Spinal cord (tissue), 9 donors: ENCODE measurements at regions not wholly inside any gene's neighbourhood (a gene's known extent, or its start where the extent isn't known, plus 50 kb on each side); places are given as distances from the start of the nearest gene placed in this dataset.

Experiments used
- DNase-seq, 6 donors: peaks; one replicate each; pipeline versions ENCODE4 v3.0.0 to v3.0.0-alpha.2; 2013 to 2015; ENCODE audit warnings: low spot score in 6 of 6, low read depth in 4 of 6
- H3K27ac ChIP-seq: one replicate; pipeline ENCODE4 v1.5.1; 2013; ENCODE audit warnings: low read depth, low read length, control low read depth
- H3K27me3 ChIP-seq: one replicate; pipeline ENCODE4 v1.6.1; 2013; ENCODE audit warnings: low read length; ENCODE audit not compliant: control insufficient read depth, insufficient read depth
- H3K36me3 ChIP-seq: one replicate; pipeline ENCODE4 v1.6.1; 2013; ENCODE audit warnings: low read length; ENCODE audit not compliant: control insufficient read depth, insufficient read depth
- H3K4me1 ChIP-seq: one replicate; pipeline ENCODE4 v1.6.1; 2013; ENCODE audit warnings: low read length; ENCODE audit not compliant: control insufficient read depth, insufficient read depth
- H3K4me3 ChIP-seq: one replicate; pipeline ENCODE4 v1.5.1; 2013; ENCODE audit warnings: low read depth, low read length, control low read depth
- H3K9me3 ChIP-seq: one replicate; pipeline ENCODE4 v1.6.1; 2013; ENCODE audit warnings: low read length; ENCODE audit not compliant: control insufficient read depth, insufficient read depth
- WGBS: methylation state at CpG from one replicate; pipeline ENCODE4 v1.1.5; 2013; ENCODE audit warnings: missing lambda C conversion rate; ENCODE audit not compliant: insufficient coverage; 5-methylcytosine and 5-hydroxymethylcytosine counted together
- donor health status: healthy.

DNA sequence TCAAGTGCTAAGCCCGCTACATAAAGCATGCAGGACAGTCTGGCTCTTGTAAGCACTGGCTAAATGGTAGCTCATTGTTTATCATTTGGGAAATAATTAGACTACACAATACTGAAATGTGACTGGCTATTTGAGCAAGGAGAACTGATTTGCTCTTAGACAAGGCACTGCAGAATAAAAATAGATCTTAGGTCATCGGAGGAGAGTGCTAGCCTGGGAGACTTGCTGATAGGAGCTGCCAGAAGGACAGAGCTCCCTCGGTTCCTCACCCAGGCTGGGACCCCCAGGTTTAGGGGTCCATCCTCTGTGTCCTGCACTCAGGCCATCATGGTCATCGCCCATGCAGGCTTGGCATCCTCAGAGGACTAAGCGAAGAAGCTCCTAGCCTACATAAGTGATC lies 184.4 kb upstream of the NCAM1 start:
- no peak for DNase-seq
- Histone ChIP-seq H3K27ac (peak overlapping the region; percentile 52), H3K4me3 (no peak overlapping the region), H3K27me3 (no peaks in the 10 kb centered on the region), H3K36me3 (no peaks in the 10 kb centered on the region), H3K9me3 (no peaks in the 10 kb centered on the region), H3K4me1 (peaks cover 31% of the 10 kb centered on the region)
- 81% methylated on average over 4 of the region's 5 CpGs for WGBS

DNA sequence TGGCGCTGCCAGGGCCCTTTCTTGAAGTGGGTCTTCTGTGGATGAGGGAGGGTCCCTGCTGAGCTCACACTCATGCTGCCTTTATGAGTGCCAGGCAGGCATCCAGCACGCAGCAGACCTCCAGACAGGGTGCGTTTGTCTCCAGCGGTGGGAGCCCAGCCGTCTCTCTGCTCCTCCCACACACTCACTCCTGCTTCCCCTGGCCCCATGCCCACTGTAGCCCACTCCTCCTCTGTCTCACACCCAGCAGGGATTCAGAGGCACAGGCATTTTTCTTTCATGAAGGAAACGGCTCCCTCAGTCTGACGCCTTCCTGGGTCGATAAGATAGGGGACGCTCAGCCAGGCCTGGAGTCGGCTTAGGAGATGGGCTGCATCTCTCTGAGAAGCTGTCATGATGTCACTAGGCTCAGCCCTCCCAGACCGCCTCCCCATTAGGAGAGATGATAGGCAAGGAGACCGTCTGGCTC lies 183.9 kb upstream of the NCAM1 start:
- DNase-seq, result peak in 2 of 6 donors; percentile 80 to 82
- 13% methylated on average over 9 of the region's 12 CpGs for WGBS
- H3K4me1 ChIP-seq, result peaks cover 31% of the 10 kb centered on the region
- no peaks in the 10 kb centered on the region for H3K9me3 ChIP-seq
- no peak overlapping the region for H3K4me3 ChIP-seq
- H3K36me3 ChIP-seq, result no peaks in the 10 kb centered on the region
- peak overlapping the region; percentile 52 for H3K27ac ChIP-seq
- no peaks in the 10 kb centered on the region for H3K27me3 ChIP-seq

DNA sequence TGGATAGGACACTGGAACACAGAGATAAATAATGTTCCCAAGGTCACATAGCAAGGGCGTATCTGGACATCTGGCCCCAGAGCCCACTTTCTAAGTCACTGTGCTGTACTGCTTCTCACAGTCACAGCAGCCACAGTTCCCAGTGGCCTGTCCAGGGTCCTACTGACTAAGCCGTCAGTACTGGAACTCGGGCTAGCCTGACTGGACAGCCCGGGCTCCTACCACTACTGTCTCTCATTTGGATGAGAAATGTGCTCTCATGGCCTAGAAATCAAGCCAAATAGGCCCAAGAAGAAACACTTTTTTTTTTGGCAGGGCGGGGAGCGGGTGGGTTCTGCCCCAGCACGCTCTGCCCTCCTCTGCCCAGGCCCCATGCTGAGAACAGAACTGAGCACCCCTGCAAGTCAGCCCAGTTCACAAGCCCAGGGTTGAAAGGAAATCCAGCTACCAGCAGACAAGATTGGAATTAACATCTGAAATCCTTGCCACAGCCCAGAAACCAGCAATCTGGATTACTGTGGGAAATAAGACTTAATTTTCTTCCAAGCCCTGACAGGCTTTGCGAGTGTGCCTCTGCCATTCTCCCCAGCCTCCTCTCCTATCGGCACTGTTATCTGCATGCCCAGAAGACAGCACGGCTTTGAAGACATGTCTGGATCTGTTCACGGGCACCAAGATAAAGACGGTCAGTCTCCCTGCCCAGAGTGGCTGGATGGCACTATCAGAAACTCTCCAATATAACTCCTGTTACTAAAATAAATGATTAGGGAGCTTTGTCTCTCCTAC lies 182.9 kb upstream of the NCAM1 start:
- H3K27ac ChIP-seq, result no peak overlapping the region

DNA sequence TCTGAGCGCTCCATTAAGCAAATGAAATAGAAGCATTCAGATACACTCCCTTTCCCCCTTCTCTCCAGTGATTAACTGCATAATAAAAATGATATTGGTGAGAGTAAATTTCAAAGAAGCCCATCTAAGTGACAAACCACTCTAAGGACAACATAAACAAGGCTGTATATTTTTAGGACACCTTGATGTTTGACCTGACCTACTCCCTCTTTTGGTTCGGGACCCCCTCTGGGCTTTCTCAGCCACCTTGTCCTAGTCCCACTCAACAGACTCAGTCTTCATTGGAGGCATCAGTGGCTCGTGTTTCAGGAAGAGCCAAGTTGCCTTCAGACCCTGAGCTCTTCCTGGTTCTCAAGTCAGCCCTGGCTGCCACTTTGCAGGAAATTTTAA lies 182.3 kb upstream of the NCAM1 start:
- Histone ChIP-seq H3K4me3 (no peak overlapping the region), H3K27me3 (no peaks in the 10 kb centered on the region), H3K9me3 (no peaks in the 10 kb centered on the region), H3K4me1 (peaks cover 31% of the 10 kb centered on the region), H3K27ac (no peak overlapping the region), H3K36me3 (no peaks in the 10 kb centered on the region)
- 58% methylated on average over 2 of the region's 3 CpGs for WGBS
- no peak for DNase-seq

More for the DNA sequence above, 182.9 kb upstream of the NCAM1 start:
- DNase-seq, result peak in 2 of 6 donors; percentile 49 to 53
- Histone ChIP-seq H3K4me1 (peaks cover 31% of the 10 kb centered on the region), H3K27me3 (no peaks in the 10 kb centered on the region), H3K4me3 (no peak overlapping the region), H3K9me3 (no peaks in the 10 kb centered on the region), H3K36me3 (no peaks in the 10 kb centered on the region)
- 64% methylated on average over 8 of the region's 12 CpGs for WGBS

DNA sequence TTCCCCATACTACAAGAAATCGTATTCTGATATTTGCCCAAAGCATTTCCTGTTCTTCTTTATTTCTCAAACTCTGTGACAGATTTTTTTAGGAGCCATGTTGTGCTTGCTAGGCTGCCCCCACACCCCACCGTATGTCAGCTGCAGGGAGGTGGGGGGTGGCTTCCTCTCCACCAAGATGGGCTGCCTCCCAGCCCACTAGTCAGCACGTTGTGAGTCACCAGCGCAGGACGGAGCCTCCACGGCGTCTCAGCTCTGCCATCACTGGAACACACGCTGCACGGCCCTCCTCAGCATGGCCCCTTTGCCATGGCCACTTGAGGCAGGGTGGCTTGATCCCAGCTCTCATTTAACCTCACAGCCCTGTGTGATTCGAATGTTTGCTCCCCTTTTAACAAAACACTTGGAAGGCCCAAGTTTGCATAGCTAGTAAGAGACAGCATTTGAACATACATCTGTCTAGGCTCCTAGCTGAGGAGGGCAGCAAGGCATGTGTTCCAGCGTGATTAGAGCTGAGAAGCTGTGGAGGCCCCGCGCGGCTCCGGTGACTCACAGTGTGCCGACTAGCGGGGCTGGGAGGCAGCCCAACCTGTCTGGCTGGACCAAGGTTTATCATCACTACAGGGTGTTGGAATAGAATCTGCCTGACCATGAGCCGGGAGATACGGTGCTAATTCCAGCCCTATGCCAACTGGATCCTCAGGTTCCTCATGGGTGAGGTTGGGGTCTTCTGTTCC lies 180.7 kb upstream of the NCAM1 start:
- 88% methylated on average over 17 of the region's 19 CpGs for WGBS
- Histone ChIP-seq H3K4me3 (no peak overlapping the region), H3K9me3 (no peaks in the 10 kb centered on the region), H3K4me1 (peaks cover 42% of the 10 kb centered on the region), H3K27ac (no peak overlapping the region), H3K36me3 (no peaks in the 10 kb centered on the region), H3K27me3 (no peaks in the 10 kb centered on the region)
- no peak for DNase-seq

DNA sequence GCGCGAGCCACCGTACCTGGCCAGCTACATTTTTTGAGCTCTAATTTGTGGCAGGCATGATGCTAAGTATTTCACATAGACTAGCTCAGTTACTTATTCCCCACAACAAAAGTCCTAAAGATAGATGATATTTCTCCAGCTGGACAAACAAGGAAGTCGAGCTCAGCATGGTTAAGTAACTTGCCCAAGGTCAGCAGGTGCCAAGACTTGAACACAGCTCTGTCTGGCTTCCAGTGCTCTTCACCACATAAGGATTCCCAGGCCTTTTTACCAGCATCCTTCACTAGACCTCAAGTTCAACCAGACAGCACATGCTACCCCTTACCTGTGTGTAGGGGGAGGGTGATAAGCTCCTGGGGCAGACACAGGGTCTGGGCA lies 177.3 kb upstream of the NCAM1 start:
- H3K27me3 ChIP-seq, result no peaks in the 10 kb centered on the region
- H3K27ac ChIP-seq, result peak overlapping the region; percentile 61
- no peaks in the 10 kb centered on the region for H3K36me3 ChIP-seq
- peak overlapping the region; percentile 14 for H3K4me3 ChIP-seq
- H3K9me3 ChIP-seq, result no peaks in the 10 kb centered on the region
- peaks cover 24% of the 10 kb centered on the region for H3K4me1 ChIP-seq
- WGBS, result 100% methylated on average over 4 of the region's 4 CpGs
- no peak for DNase-seq

DNA sequence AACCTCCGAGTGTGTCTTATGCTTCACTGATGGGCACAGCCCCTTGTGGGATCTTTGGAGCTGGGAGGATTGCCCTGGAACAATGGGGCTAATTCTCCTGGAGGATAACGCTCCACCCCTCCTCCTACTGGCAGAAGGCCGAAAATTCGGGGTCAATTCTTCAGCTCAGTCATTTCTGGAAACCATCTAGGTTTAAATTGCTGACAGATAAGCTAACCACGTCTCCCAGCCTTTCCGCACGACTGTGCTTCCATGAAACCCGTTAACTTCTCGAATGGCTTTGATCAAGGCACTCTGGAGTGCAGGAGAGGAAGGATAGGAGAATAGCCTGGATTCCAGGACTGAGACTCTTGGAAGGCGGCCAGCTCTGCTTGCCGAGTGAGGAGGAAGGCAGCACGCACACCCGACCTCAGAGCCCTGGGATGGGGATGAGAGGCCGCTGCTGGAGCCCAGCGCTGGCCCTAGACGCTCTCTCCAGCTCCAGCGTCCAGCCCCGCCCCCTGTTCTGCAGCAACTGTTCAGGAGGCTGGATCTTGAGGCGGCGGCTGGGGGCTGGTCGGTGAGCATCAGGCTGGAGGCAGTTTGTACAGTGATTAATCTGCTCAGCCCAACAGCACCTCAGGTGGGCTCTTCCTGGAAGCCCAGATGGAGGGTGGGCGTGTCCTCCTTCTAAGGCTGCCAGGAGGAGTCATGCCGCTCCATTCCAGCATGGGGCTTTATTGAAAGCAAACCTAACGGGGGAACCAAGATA lies 176.7 kb upstream of the NCAM1 start:
- Histone ChIP-seq H3K27ac (peak overlapping the region; percentile 61), H3K36me3 (no peaks in the 10 kb centered on the region), H3K27me3 (no peaks in the 10 kb centered on the region), H3K4me1 (peaks cover 24% of the 10 kb centered on the region), H3K4me3 (peak overlapping the region; percentile 14), H3K9me3 (no peaks in the 10 kb centered on the region)
- peak in 2 of 6 donors; percentile 71 to 80 for DNase-seq
- WGBS, result 50% methylated on average over 21 of the region's 24 CpGs

DNA sequence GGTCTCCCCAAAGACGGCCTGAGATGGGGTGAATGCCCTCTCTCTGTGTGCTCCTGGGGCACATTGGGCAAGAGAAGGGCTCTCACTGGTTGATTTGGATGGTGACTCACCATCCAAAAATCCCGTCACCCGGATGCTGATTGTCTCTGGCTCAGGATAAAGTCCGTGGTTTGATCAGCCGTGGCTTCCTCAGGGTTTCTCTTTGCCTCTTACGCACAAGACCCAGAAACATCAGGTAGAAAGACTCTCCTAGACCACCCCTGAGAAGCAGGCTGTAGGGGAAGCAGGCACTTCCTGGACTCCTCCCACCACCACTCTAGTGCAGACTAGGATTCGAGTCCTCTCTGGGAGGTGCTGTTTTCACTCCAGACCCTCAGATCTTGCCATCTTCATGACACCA lies 176.1 kb upstream of the NCAM1 start:
- H3K36me3 ChIP-seq, result no peaks in the 10 kb centered on the region
- peaks cover 24% of the 10 kb centered on the region for H3K4me1 ChIP-seq
- WGBS, result 95% methylated on average over 6 of the region's 7 CpGs
- peak overlapping the region; percentile 61 for H3K27ac ChIP-seq
- no peak for DNase-seq
- H3K9me3 ChIP-seq, result no peaks in the 10 kb centered on the region
- H3K27me3 ChIP-seq, result no peaks in the 10 kb centered on the region
- H3K4me3 ChIP-seq, result no peak overlapping the region

DNA sequence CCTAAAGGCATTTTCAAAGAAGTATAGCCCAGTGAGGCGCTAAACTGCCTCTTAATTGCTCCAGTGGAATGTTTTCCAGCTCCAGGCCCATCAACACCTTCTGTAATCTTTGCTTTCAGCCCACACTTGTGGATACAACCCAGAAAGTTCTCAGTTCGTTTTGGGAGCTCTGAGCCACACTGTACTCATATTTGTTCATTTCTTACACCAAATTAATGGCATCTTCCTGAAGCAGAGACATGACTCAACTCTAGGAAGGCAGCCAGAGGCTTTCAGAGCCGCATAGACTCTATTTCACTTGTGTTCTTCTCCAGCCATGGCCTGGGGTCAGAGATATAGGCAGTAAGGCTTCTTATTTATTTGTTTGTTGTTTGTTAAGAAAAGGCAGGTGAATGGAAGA lies 175.5 kb upstream of the NCAM1 start:
- no peaks in the 10 kb centered on the region for H3K9me3 ChIP-seq
- H3K4me3 ChIP-seq, result no peak overlapping the region
- H3K36me3 ChIP-seq, result no peaks in the 10 kb centered on the region
- no peaks in the 10 kb centered on the region for H3K27me3 ChIP-seq
- peaks cover 20% of the 10 kb centered on the region for H3K4me1 ChIP-seq
- no peak overlapping the region for H3K27ac ChIP-seq
- WGBS, result 79% methylated on average over 2 of the region's 3 CpGs
- no peak for DNase-seq
